ENCODE measurements at regions not wholly inside any gene's neighbourhood (a gene's known extent, or its start where the extent isn't known, plus 50 kb on each side); places are given as distances from the start of the nearest gene placed in this dataset.

- H3K36me3 ChIP-seq (ENCODE audit: insufficient read depth, low read length) = no peaks in the 10 kb centered on the region
- no peak overlapping the region for H3K4me3 ChIP-seq (ENCODE audit: low read length)
- H4K20me1 ChIP-seq (ENCODE audit: insufficient read depth) = no peaks in the 10 kb centered on the region
- H3F3A ChIP-seq (ENCODE audit: insufficient read depth, low read length, poor library complexity, severe bottlenecking) = no peaks in the 10 kb centered on the region
- no peaks in the 10 kb centered on the region for H3K9me2 ChIP-seq (ENCODE audit: insufficient read depth, low read length)
- no peak overlapping the region for H3K9ac ChIP-seq (ENCODE audit: low read length)
- H2AFZ ChIP-seq (ENCODE audit: low read depth, low read length) = no peak overlapping the region
- H3K4me2 ChIP-seq (ENCODE audit: low read length) = no peak overlapping the region
- no peaks in the 10 kb centered on the region for H3K79me2 ChIP-seq (replicated peaks; ENCODE audit: insufficient read depth, low read length)
- H3K9me3 ChIP-seq (ENCODE audit: low read length) = no peaks in the 10 kb centered on the region
- no peak for TF ChIP-seq SMC3 (conservative IDR thresholded peaks at IDR 0.05; ENCODE audit: poor library complexity)
- no peak for TF ChIP-seq EP300 (conservative IDR thresholded peaks at IDR 0.05; ENCODE audit: poor library complexity, severe bottlenecking)
- TF ChIP-seq EZH2 (IDR thresholded peaks at IDR 0.05; ENCODE audit: borderline replicate concordance, insufficient read depth, low read length, poor library complexity, severe bottlenecking) = no peak
- no peak for TF ChIP-seq REST (IDR thresholded peaks at IDR 0.05; ENCODE audit: borderline replicate concordance)
- no peak for TF ChIP-seq MXI1 (conservative IDR thresholded peaks at IDR 0.05; ENCODE audit: poor library complexity, severe bottlenecking)
- TF ChIP-seq POLR2AphosphoS5 (IDR thresholded peaks at IDR 0.05) = no peak
- no peak for TF ChIP-seq CTCF (IDR thresholded peaks at IDR 0.05; ENCODE audit: poor library complexity, severe bottlenecking)
- TF ChIP-seq TAF1 (IDR thresholded peaks at IDR 0.05; ENCODE audit: low read depth) = no peak
- TF ChIP-seq RAD21 (conservative IDR thresholded peaks at IDR 0.05) = no peak
- no peak overlapping the region for H3K27ac ChIP-seq (ENCODE audit: low read length)
- H3K27me3 ChIP-seq (ENCODE audit: insufficient read depth, low read depth, low read length) = no peaks in the 10 kb centered on the region
Measured at GRCh38 chr3:16769525-16769924, 115.2 kb upstream of the PLCL2 start.

- no peak overlapping the region for H3K27ac ChIP-seq (ENCODE audit: low read length)
- H4K20me1 ChIP-seq (ENCODE audit: insufficient read depth) = no peaks in the 10 kb centered on the region
- H3F3A ChIP-seq (ENCODE audit: insufficient read depth, low read length, poor library complexity, severe bottlenecking) = no peaks in the 10 kb centered on the region
- no peak overlapping the region for H3K4me3 ChIP-seq (ENCODE audit: low read length)
- no peaks in the 10 kb centered on the region for H3K9me3 ChIP-seq (ENCODE audit: low read length)
- H3K9ac ChIP-seq (ENCODE audit: low read length) = no peak overlapping the region
- H3K36me3 ChIP-seq (ENCODE audit: insufficient read depth, low read length) = no peaks in the 10 kb centered on the region
- H3K4me2 ChIP-seq (ENCODE audit: low read length) = no peak overlapping the region
- H3K79me2 ChIP-seq (replicated peaks; ENCODE audit: insufficient read depth, low read length) = no peaks in the 10 kb centered on the region
- no peaks in the 10 kb centered on the region for H3K9me2 ChIP-seq (ENCODE audit: insufficient read depth, low read length)
- no peak overlapping the region for H2AFZ ChIP-seq (ENCODE audit: low read depth, low read length)
- TF ChIP-seq REST (IDR thresholded peaks at IDR 0.05; ENCODE audit: borderline replicate concordance) (no peak), RAD21 (conservative IDR thresholded peaks at IDR 0.05) (no peak), SMC3 (conservative IDR thresholded peaks at IDR 0.05; ENCODE audit: poor library complexity) (no peak), MXI1 (conservative IDR thresholded peaks at IDR 0.05; ENCODE audit: poor library complexity, severe bottlenecking) (no peak), POLR2AphosphoS5 (IDR thresholded peaks at IDR 0.05) (no peak), EP300 (conservative IDR thresholded peaks at IDR 0.05; ENCODE audit: poor library complexity, severe bottlenecking) (no peak)
- H3K27me3 ChIP-seq (ENCODE audit: insufficient read depth, low read depth, low read length) = no peaks in the 10 kb centered on the region
Measured at GRCh38 chr3:16770021-16770420, 114.7 kb upstream of the PLCL2 start.
